HUES48 (cell line): ENCODE measurements at regions not wholly inside any gene's neighbourhood (a gene's known extent, or its start where the extent isn't known, plus 50 kb on each side); places are given as distances from the start of the nearest gene placed in this dataset.

ENCODE experiments used
- H3K27ac ChIP-seq: one replicate; pipeline ENCODE4 v1.7.0; 2013; ENCODE audit warnings: low read depth, low read length, inconsistent platforms
- H3K27me3 ChIP-seq: 2 replicates; pipeline ENCODE4 v1.6.1; 2013; ENCODE audit warnings: mild to moderate bottlenecking, low read length; ENCODE audit not compliant: control insufficient read depth, insufficient read depth
- H3K36me3 ChIP-seq: 2 replicates; pipeline ENCODE4 v1.6.1; 2013; ENCODE audit warnings: low read length; ENCODE audit not compliant: control insufficient read depth, insufficient read depth
- H3K4me1 ChIP-seq: 2 replicates; pipeline ENCODE4 v1.6.1; 2013; ENCODE audit warnings: mild to moderate bottlenecking, low read length; ENCODE audit not compliant: control insufficient read depth, insufficient read depth
- H3K4me3 ChIP-seq: 2 replicates; pipeline ENCODE4 v1.5.1; 2013; ENCODE audit warnings: mild to moderate bottlenecking, low read depth, low read length
- H3K9ac ChIP-seq: 2 replicates; pipeline ENCODE4 v1.6.1; 2013; ENCODE audit warnings: mild to moderate bottlenecking, low read depth, low read length, moderate library complexity
- H3K9me3 ChIP-seq: 2 replicates; pipeline ENCODE4 v1.6.1; 2013; ENCODE audit warnings: low read length; ENCODE audit not compliant: control insufficient read depth, insufficient read depth

DNA sequence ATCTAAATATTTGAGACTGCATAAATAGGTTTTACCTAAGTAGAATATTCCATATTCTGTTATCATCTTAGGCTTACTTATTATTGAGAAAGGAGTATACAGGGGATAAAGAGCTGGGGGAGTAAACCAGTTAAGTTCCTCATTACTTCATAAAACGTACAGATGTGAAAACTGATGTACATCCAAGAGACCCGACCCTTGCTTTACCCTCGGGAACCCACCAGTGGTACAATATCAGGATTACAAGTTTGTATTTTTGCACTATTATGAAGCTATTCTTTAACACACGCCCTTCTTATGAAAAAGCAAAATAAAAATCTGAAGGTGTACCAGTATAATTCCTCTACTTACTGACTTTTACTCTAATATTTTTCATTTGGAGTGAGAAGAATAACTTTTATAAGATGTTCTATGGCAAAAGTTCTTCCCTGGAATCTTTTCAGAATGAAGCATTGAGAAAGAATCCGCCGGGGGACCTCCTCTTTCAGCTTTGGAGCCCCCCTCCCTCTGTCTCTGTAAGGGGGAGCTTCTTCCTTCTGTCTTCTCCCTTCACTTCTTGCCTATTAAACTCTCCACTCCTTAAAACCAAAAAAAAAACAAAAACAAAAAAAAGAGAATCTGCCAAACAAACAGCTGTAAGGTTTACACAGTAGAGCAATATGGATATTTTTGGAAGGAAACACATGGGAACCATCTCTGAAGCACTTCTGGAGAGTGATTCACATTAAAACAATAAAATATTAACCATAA, 550.0 kb downstream of the TNS3 start:
- Histone ChIP-seq H3K9ac (no peak overlapping the region), H3K27ac (no peak overlapping the region), H3K27me3 (0 out of 2 replicates have a peak, but pooled peaks cover 8% of the 10 kb centered on the region), H3K4me1 (no peaks in the 10 kb centered on the region), H3K9me3 (no peaks in the 10 kb centered on the region), H3K36me3 (no peaks in the 10 kb centered on the region), H3K4me3 (no peak overlapping the region)

DNA sequence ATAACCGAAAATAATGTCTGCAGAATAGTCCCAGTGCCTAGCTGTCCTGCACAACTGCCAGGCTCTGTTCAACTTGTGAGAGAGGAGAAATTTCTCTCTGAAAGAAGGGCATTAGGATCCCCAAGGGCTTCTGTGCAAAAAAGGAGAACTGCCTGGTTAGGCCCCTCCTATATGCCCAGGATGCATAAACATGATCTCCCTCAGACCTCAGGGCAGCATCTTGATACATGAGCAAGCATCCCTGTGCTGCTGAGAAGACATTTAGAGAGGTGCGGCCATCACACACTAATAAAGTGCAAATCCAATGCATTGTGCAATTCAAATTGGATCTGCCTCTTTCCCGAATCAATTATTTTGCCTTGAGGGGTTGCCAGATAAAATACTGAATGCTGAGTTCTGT, 553.6 kb downstream of the TNS3 start:
- Histone ChIP-seq H3K9me3 (no peaks in the 10 kb centered on the region), H3K9ac (no peak overlapping the region), H3K4me1 (no peaks in the 10 kb centered on the region), H3K27ac (no peak overlapping the region), H3K27me3 (no peaks in the 10 kb centered on the region), H3K4me3 (no peak overlapping the region), H3K36me3 (no peaks in the 10 kb centered on the region)

DNA sequence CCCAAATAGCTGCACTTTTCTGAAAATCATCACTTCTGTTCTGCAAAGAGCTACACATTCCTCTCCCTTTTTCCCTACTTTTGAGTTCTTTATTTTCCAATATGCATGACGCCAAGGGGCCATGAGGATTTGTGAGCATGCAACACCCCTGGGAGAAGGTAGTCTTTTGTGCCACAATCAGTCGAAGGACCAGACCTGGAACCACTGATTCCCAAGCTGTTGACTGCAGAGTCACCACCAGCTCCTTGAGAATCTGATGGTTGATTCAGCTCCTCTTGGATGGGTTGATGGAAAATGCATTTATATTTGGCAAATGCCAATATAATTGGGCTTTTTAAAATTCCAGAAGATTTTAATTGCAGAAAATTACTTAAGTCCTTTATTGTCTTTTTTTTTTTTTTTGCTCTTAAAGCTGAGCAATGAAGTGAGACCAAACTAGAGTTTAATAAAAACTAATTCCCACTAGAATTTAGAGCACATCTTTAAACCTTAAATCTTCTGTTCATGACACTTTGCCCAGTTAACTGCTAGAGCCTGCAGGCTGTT, 554.1 kb downstream of the TNS3 start:
- Histone ChIP-seq H3K9me3 (no peaks in the 10 kb centered on the region), H3K9ac (no peak overlapping the region), H3K36me3 (no peaks in the 10 kb centered on the region), H3K4me1 (no peaks in the 10 kb centered on the region), H3K27me3 (no peaks in the 10 kb centered on the region), H3K27ac (no peak overlapping the region), H3K4me3 (no peak overlapping the region)

DNA sequence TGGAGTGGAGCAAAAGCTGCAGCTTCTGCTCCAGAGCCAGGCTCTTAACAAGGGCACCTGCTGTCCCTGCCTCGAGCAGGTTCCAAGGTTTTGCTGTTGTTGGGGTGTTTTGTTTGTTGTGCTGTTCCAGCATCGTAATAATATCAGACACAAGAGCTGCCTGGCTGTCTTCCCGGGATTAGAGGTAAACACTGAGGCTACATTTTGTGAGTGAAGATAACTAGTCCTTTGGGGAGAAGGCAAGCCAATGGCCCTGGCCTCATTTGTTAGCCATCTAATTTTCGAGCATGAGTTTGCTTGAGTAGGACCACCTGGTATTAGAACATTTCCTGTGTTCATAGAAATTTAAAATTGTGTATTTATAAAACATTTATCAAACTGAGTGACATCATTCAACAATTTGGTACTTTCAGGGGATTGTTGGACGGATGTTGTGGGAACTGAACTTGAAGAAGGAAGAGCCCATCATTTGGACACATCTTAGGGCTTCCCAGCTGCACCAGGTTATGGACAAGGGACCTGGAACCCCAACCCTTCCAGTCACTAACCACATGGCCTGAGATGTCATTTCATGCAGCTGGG, 555.0 kb downstream of the TNS3 start:
- Histone ChIP-seq H3K27me3 (no peaks in the 10 kb centered on the region), H3K4me1 (no peaks in the 10 kb centered on the region), H3K9ac (no peak overlapping the region), H3K27ac (no peak overlapping the region), H3K4me3 (no peak overlapping the region), H3K9me3 (no peaks in the 10 kb centered on the region), H3K36me3 (no peaks in the 10 kb centered on the region)

DNA sequence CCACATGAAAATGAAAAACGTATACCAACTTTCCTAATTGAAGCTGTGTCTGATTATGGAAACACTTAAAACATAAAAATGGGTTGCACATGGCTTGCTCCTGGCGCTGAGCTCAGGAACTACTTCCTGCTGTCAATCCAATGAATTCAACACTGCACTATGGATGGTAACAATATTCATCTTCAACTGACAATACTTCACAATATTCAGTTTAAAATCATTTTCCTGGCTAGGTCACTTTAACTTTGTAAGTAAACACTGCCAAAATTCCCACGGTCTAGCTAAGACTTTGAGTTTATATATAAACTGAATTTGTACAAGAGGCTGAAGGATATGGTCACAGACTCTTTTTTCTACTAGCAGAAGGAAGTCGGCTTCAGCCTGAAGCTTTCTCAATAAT, 556.9 kb downstream of the TNS3 start:
- Histone ChIP-seq H3K27me3 (no peaks in the 10 kb centered on the region), H3K27ac (no peak overlapping the region), H3K4me3 (no peak overlapping the region)

DNA sequence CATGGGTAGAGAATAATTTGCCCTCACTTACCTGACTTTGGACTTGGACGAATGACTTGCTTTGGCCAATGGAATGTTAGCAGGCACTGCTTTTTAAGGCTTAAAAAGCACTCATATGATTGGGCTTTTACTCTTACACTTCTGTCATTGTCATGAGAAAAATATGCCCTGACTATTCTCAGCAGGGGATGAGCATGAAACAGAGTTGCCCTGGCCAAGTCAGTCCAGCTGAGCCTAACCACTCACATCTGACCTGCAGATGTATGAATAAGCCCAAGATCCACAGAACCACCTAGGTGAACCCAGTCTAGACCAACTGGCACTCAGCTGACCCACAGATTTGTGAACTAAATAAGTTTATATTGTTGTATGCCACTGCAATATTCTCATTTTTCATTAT, 573.5 kb downstream of the TNS3 start:
- Histone ChIP-seq H3K4me1 (no peaks in the 10 kb centered on the region), H3K36me3 (no peaks in the 10 kb centered on the region), H3K4me3 (no peak overlapping the region), H3K27ac (no peak overlapping the region), H3K9ac (no peak overlapping the region), H3K9me3 (no peaks in the 10 kb centered on the region), H3K27me3 (no peaks in the 10 kb centered on the region)

More for the DNA sequence above, 556.9 kb downstream of the TNS3 start:
- no peaks in the 10 kb centered on the region for H3K9me3 ChIP-seq
- H3K36me3 ChIP-seq, result no peaks in the 10 kb centered on the region
- H3K9ac ChIP-seq, result no peak overlapping the region
- no peaks in the 10 kb centered on the region for H3K4me1 ChIP-seq

DNA sequence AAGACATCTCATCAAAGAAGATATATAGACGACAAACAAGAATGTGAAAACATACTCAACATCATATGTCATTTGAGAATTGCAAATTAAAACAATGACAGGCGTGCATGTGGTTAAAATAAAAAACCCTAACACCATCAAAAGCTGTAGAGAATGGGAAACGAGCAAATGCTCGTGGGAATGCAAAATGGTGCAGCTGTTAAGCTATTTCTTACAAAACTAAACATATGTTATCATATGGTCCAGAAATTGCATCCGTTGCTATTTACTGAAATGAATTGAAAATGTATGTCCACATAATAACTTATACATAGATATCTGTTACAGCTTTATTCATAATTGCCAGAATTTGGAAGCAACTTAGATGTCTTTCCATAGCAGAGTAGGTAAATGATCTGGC, 574.4 kb downstream of the TNS3 start:
- H3K4me1 ChIP-seq, result no peaks in the 10 kb centered on the region
- H3K27ac ChIP-seq, result no peak overlapping the region
- no peaks in the 10 kb centered on the region for H3K36me3 ChIP-seq
- no peaks in the 10 kb centered on the region for H3K27me3 ChIP-seq
- no peak overlapping the region for H3K9ac ChIP-seq
- no peaks in the 10 kb centered on the region for H3K9me3 ChIP-seq
- H3K4me3 ChIP-seq, result no peak overlapping the region

DNA sequence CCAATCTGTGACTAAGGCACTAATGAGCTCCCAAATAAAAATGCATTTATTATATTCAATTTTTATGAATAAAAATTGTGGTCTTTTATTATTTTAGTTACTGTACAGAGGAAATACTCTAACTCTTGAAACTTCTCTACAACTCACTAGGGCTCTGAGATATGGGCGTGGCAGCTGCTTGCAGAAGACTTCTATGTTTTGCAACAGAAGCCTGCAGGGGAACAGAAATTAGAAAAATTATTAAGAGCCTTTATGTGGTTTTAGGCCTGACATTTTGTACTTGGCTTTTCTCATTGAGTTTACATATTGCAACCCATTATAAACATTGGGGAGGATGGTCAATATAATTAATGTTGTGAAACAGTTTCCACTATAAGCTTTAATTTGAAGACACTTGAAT, 581.4 kb downstream of the TNS3 start:
- Histone ChIP-seq H3K9ac (no peak overlapping the region), H3K4me1 (0 out of 2 replicates have a peak, but pooled peaks cover 3% of the 10 kb centered on the region), H3K27me3 (no peaks in the 10 kb centered on the region), H3K27ac (no peak overlapping the region), H3K36me3 (no peaks in the 10 kb centered on the region), H3K4me3 (no peak overlapping the region), H3K9me3 (no peaks in the 10 kb centered on the region)

DNA sequence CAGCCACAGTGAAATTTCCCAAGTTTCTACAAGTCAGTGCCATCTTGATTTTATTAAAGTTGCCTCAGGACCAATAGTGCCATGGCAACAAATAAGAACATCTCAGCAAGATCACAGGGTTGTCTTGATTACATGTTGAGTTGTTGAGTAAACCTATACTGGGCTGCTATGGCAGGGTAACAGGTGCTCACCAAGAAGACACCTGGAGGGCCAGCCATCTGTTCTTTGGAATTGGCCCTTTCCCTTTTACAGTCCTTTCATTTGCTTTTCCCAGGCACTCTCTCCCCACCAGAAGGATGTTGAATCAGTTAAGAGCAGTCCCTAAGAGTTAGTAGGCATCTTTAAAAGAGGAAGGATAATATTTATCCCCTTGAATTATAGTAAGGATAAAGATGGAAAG, 582.0 kb downstream of the TNS3 start:
- Histone ChIP-seq H3K4me3 (no peak overlapping the region), H3K36me3 (no peaks in the 10 kb centered on the region), H3K27ac (no peak overlapping the region)

DNA sequence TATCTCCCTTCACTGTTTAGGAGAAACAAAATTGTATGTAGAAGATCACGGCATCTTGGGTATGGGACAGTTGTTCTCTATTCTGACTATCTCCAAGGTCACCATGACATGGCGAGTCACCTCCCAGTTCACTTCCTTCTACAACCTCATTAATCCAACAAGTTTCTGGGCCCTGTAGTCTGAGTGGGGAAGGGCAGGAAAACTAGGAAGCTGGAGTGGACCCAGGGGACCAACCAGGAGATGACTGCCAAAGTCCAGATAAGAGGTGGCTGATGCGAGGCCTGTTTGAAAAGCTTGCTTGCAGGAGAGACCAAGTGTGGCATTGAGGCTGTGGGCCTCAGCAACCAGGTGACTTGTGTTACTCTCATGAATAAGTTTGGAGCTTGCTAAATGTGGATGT, 584.9 kb downstream of the TNS3 start:
- no peak overlapping the region for H3K4me3 ChIP-seq
- H3K9me3 ChIP-seq, result no peaks in the 10 kb centered on the region
- H3K9ac ChIP-seq, result no peak overlapping the region

More for the DNA sequence above, 582.0 kb downstream of the TNS3 start:
- Histone ChIP-seq H3K9me3 (no peaks in the 10 kb centered on the region), H3K4me1 (0 out of 2 replicates have a peak, but pooled peaks cover 3% of the 10 kb centered on the region), H3K9ac (no peak overlapping the region), H3K27me3 (no peaks in the 10 kb centered on the region)

DNA sequence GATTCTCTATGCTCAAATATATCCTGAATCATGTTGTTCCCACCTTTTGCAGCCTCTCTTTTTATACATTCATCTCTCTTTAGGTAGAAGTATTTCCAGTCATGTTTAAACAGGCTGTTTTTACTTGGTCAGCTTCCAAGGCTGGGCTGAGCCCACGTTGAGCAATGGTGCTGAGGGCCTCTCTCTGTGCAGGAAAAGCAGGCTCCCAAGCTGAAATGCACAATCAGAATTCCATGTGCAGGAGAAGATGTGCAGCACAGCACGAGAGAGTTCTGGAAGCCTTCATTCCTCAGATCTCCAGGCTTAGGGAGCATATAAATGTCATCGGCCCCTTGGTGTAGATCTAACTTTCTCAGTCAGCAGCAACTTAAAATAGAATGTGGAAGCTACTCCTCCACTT, 588.5 kb downstream of the TNS3 start:
- H3K27ac ChIP-seq, result no peak overlapping the region
- no peaks in the 10 kb centered on the region for H3K4me1 ChIP-seq
- H3K4me3 ChIP-seq, result no peak overlapping the region
- no peaks in the 10 kb centered on the region for H3K9me3 ChIP-seq
- no peaks in the 10 kb centered on the region for H3K36me3 ChIP-seq
- no peaks in the 10 kb centered on the region for H3K27me3 ChIP-seq
- H3K9ac ChIP-seq, result no peak overlapping the region

More for the DNA sequence above, 584.9 kb downstream of the TNS3 start:
- Histone ChIP-seq H3K27ac (no peak overlapping the region), H3K4me1 (0 out of 2 replicates have a peak, but pooled peaks cover 2% of the 10 kb centered on the region), H3K36me3 (no peaks in the 10 kb centered on the region), H3K27me3 (no peaks in the 10 kb centered on the region)
